Chondrocyte (in vitro differentiated cells): ENCODE measurements at regions not wholly inside any gene's neighbourhood (a gene's known extent, or its start where the extent isn't known, plus 50 kb on each side); places are given as distances from the start of the nearest gene placed in this dataset.

Experiments used
- DNase-seq: peaks from one replicate; pipeline ENCODE4 v3.0.0; 2021; ENCODE audit warnings: mixed read lengths, low spot score
- H3K27ac Mint-ChIP-seq: one replicate; pipeline ENCODE4 v1.8.0; 2021; ENCODE audit warnings: mild to moderate bottlenecking, moderate library complexity, mixed read lengths; ENCODE audit not compliant: unreplicated experiment
- H3K27me3 Mint-ChIP-seq: 2 replicates; pipeline ENCODE4 v1.8.0; 2021; ENCODE audit warnings: low read depth, mixed read lengths
- H3K36me3 Mint-ChIP-seq: 2 replicates; pipeline ENCODE4 v1.8.0; 2021; ENCODE audit warnings: low read depth, mixed read lengths
- H3K4me1 Mint-ChIP-seq: 2 replicates; pipeline ENCODE4 v1.8.0; 2021; ENCODE audit warnings: low read depth, mild to moderate bottlenecking, mixed read lengths
- H3K4me3 Mint-ChIP-seq: one replicate; pipeline ENCODE4 v1.8.0; 2021; ENCODE audit warnings: mild to moderate bottlenecking, moderate library complexity, mixed read lengths; ENCODE audit not compliant: unreplicated experiment
- H3K9me3 Mint-ChIP-seq: 2 replicates; pipeline ENCODE4 v1.8.0; 2021; ENCODE audit warnings: low read depth, mixed read lengths
- CTCF ChIP-seq: fragments of 200-600 bp; sonication (generic); IDR thresholded peaks from 2 replicates; pipeline ENCODE4 v1.5.0; 2021; ENCODE audit warnings: antibody characterized with exemption, mild to moderate bottlenecking, moderate library complexity

DNA sequence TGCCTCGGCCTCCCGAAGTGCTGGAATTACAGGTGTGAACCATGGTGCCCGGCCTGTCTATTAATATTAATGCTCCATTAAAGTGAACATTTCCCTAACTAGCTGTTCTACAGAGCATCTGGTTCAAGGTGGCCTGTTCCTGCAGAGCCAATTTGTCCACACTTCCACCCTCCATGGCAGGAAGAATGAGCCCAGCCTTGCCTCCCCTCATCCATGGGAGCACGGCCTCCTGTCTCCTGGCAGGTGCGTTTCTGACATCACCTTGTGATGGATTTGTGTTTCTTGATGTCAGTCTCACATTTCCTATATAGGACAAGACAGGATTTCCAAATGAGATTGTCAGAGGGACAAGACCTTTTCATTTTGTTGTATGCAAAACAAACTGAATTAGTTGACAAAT lies 105.7 kb upstream of the FRMD1 start:
- DNase-seq = no peak
- TF ChIP-seq CTCF = no peak

DNA sequence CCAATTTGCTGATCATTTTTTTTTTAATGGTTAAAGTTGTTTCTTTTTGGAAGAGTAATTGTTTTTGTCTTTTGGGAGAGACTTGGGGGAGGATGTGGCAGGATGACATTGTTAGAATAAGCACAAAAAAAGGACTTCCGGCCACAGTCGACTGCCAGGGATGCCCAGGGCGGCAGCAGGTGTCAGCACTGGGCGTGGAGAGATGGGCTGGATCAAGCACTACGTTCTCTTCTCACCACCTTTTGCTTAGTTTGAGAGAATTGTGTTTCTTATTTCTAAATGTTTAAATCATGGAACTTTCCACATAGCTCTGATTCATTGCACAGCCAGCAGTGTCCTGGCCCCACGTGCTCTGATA lies 104.6 kb upstream of the FRMD1 start:
- Mint-ChIP-seq H3K4me3 (no peak overlapping the region), H3K4me1 (no peaks in the 10 kb centered on the region), H3K27me3 (peaks cover 2% of the 10 kb centered on the region), H3K36me3 (no peaks in the 10 kb centered on the region), H3K27ac (no peak overlapping the region), H3K9me3 (peaks cover 6% of the 10 kb centered on the region)
- no peak for TF ChIP-seq CTCF
- no peak for DNase-seq

More for the DNA sequence above, 105.7 kb upstream of the FRMD1 start:
- H3K36me3 Mint-ChIP-seq = no peaks in the 10 kb centered on the region
- H3K9me3 Mint-ChIP-seq = peaks cover 6% of the 10 kb centered on the region
- H3K4me1 Mint-ChIP-seq = no peaks in the 10 kb centered on the region
- H3K4me3 Mint-ChIP-seq = no peak overlapping the region
- H3K27me3 Mint-ChIP-seq = peaks cover 2% of the 10 kb centered on the region
- H3K27ac Mint-ChIP-seq = no peak overlapping the region

GRCh38 chr6:168182908-168183612 lies 104.0 kb upstream of the FRMD1 start:
- no peaks in the 10 kb centered on the region for H3K4me1 Mint-ChIP-seq
- no peak for TF ChIP-seq CTCF
- H3K27me3 Mint-ChIP-seq = peaks cover 2% of the 10 kb centered on the region
- H3K36me3 Mint-ChIP-seq = no peaks in the 10 kb centered on the region
- no peak overlapping the region for H3K27ac Mint-ChIP-seq
- no peak for DNase-seq
- H3K9me3 Mint-ChIP-seq = peaks cover 6% of the 10 kb centered on the region
- no peak overlapping the region for H3K4me3 Mint-ChIP-seq

DNA sequence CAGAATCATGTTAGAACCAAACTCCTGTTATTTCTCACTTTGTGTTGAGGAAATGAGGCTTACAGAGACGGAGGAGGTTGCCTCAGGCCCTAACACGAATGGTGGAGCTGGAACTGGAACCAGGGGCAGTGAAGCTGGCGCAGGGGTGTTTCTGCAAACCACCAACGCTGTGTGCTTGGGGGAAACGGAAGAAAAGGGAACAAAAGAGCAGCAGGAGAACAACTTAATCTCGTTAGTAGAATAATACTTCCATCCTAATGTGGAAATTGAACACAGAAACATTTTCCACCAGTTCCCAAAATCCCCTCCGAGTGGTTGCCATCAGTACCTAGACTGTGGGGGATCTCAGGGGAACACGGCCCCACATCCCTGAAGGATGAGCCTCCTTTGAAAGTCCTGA lies 103.4 kb upstream of the FRMD1 start:
- DNase-seq = no peak

DNA sequence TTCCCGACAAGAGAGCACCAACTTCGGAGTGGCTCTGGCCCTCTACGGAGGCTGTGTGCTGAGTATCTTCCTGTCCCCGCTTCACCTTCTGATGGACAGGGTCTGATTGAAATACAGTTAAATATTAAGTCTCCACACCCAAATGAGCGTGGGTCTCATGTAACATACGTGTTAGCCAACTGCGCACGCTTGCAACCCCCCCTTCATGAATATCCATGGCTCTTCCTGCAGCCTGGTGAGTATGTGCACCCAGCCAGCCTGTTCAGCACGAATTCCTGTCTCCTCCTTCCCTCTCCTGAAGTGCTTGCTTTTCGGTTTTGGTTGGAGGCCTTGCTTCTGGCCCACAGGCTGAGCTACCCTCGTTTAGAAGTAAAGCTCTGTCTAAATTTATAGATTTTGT lies 102.9 kb upstream of the FRMD1 start:
- Mint-ChIP-seq H3K36me3 (no peaks in the 10 kb centered on the region), H3K4me3 (no peak overlapping the region), H3K27ac (no peak overlapping the region), H3K27me3 (peaks cover 2% of the 10 kb centered on the region), H3K4me1 (no peaks in the 10 kb centered on the region), H3K9me3 (peaks cover 2% of the 10 kb centered on the region)
- TF ChIP-seq CTCF = no peak
- DNase-seq = no peak

More for the DNA sequence above, 103.4 kb upstream of the FRMD1 start:
- TF ChIP-seq CTCF = no peak
- H3K27ac Mint-ChIP-seq = no peak overlapping the region
- peaks cover 6% of the 10 kb centered on the region for H3K9me3 Mint-ChIP-seq
- H3K4me1 Mint-ChIP-seq = no peaks in the 10 kb centered on the region
- H3K4me3 Mint-ChIP-seq = no peak overlapping the region
- H3K27me3 Mint-ChIP-seq = peaks cover 2% of the 10 kb centered on the region
- no peaks in the 10 kb centered on the region for H3K36me3 Mint-ChIP-seq
